NT2/D1 (cell line): ENCODE measurements at regions not wholly inside any gene's neighbourhood (a gene's known extent, or its start where the extent isn't known, plus 50 kb on each side); places are given as distances from the start of the nearest gene placed in this dataset.
A peak's percentile ranks its signal among the peaks of the same experiment; 100 is the strongest.

ENCODE experiments used
- DNase-seq: peaks from one replicate; pipeline ENCODE4 v3.0.0-alpha.2; 2011; ENCODE audit warnings: low read depth, low spot score
- H3K27me3 ChIP-seq: 2 replicates; pipeline ENCODE4 v1.6.0; 2011; ENCODE audit warnings: mild to moderate bottlenecking; ENCODE audit not compliant: insufficient read length, insufficient read depth
- H3K36me3 ChIP-seq: 2 replicates; pipeline ENCODE4 v1.6.1; 2011; ENCODE audit warnings: mild to moderate bottlenecking, low read length, mixed read lengths; ENCODE audit not compliant: insufficient read depth, insufficient read length
- H3K4me1 ChIP-seq: 2 replicates; pipeline ENCODE4 v1.5.1; 2011; ENCODE audit not compliant: insufficient read depth, insufficient read length
- H3K4me3 ChIP-seq: 2 replicates; pipeline ENCODE4 v1.5.1; 2011; ENCODE audit warnings: low read depth; ENCODE audit not compliant: insufficient read length
- H3K9ac ChIP-seq: 2 replicates; pipeline ENCODE4 v1.6.0; 2011; ENCODE audit warnings: low read depth; ENCODE audit not compliant: insufficient read length
- H3K9me3 ChIP-seq: 2 replicates; pipeline ENCODE4 v1.5.1; 2011; ENCODE audit warnings: mild to moderate bottlenecking, low read length; ENCODE audit not compliant: insufficient read depth
- SUZ12 ChIP-seq: IDR thresholded peaks from 2 replicates; pipeline ENCODE4 v1.6.1; 2011; ENCODE audit not compliant: insufficient read length, insufficient read depth; ENCODE audit errors: extremely low read depth
- YY1 ChIP-seq: IDR thresholded peaks from 2 replicates; pipeline ENCODE4 v1.6.1; 2011; ENCODE audit not compliant: insufficient read length, insufficient read depth
- ZNF274 ChIP-seq: IDR thresholded peaks from 2 replicates; pipeline ENCODE4 v1.6.1; 2011; ENCODE audit warnings: mild to moderate bottlenecking, low read depth, low read length

- Histone ChIP-seq H3K9me3 (no peaks in the 10 kb centered on the region), H3K4me1 (no peaks in the 10 kb centered on the region), H3K36me3 (no peaks in the 10 kb centered on the region), H3K9ac (no peak overlapping the region), H3K27me3 (no peaks in the 10 kb centered on the region), H3K4me3 (no peak overlapping the region)
- DNase-seq: peak; percentile 11
- TF ChIP-seq ZNF274: no peak
- no peak for TF ChIP-seq YY1
- TF ChIP-seq SUZ12: no peak
These were observed 111.0 kb upstream of the SYNPR start for GRCh38 chr3:63167113-63167512.

GRCh38 chr3:63168179-63168578 lies 109.9 kb upstream of the SYNPR start:
- TF ChIP-seq SUZ12 (no peak), ZNF274 (no peak), YY1 (no peak)
- no peaks in the 10 kb centered on the region for H3K36me3 ChIP-seq
- no peak overlapping the region for H3K4me3 ChIP-seq
- H3K9me3 ChIP-seq: no peaks in the 10 kb centered on the region
- no peak overlapping the region for H3K9ac ChIP-seq
- DNase-seq: no peak
- no peaks in the 10 kb centered on the region for H3K4me1 ChIP-seq
- H3K27me3 ChIP-seq: no peaks in the 10 kb centered on the region

- no peak overlapping the region for H3K4me3 ChIP-seq
- H3K36me3 ChIP-seq: no peaks in the 10 kb centered on the region
- H3K4me1 ChIP-seq: no peaks in the 10 kb centered on the region
- no peaks in the 10 kb centered on the region for H3K27me3 ChIP-seq
- TF ChIP-seq ZNF274 (no peak), SUZ12 (no peak), YY1 (no peak)
- DNase-seq: no peak
- peaks cover 6% of the 10 kb centered on the region; the same call in 1 of the 2 replicates for H3K9me3 ChIP-seq
- H3K9ac ChIP-seq: no peak overlapping the region
These were observed 98.1 kb upstream of the SYNPR start for GRCh38 chr3:63179862-63180522.

DNA sequence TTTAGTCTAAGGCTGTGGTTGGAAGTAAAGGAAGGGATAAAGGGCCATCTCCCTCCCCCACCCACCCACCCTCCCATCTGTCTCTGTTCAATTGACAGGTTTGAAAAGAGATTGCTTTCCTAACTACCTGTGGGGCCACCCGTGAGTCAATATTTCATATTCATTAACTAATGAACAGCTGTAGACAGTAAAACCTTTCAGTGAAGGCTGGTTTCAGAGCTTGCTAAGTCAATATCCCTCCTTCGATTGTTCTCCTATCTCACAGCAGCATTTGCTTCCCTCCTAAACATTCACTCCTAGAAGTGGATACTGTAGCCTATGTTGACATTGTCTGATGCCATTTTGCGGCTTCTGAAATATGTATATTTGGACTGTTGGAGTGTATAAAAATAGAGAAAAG lies 85.9 kb upstream of the SYNPR start:
- DNase-seq: no peak
- no peak for TF ChIP-seq YY1
- no peak for TF ChIP-seq SUZ12
- no peak for TF ChIP-seq ZNF274
- H3K4me3 ChIP-seq: no peak overlapping the region

DNA sequence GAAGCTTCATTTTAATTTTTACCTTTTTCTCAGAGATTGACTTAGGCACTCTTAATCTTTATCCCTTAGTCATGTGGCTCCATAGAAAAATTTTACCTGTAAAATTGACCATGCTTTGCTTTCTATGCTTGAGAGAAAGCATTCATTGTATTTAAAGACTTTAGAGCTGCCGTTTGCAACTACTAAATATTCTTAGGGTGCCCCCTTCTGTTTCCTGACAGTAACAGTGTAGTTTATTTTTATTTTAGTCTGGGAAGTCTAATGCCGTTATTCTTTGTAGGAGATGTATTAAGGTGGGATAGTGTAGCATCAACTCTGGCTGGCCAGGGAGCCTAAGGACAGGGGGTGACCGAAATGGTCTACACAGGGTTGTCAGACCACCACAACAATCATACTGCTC lies 84.5 kb upstream of the SYNPR start:
- TF ChIP-seq YY1 (no peak), SUZ12 (no peak), ZNF274 (no peak)
- no peak overlapping the region for H3K4me3 ChIP-seq
- DNase-seq: peak; percentile 33

More for the DNA sequence above, 85.9 kb upstream of the SYNPR start:
- Histone ChIP-seq H3K9ac (no peak overlapping the region), H3K4me1 (no peaks in the 10 kb centered on the region), H3K27me3 (no peaks in the 10 kb centered on the region), H3K9me3 (no peaks in the 10 kb centered on the region), H3K36me3 (no peaks in the 10 kb centered on the region)

GRCh38 chr3:63199606-63200005 lies 78.5 kb upstream of the SYNPR start:
- H3K9me3 ChIP-seq: no peaks in the 10 kb centered on the region
- H3K4me3 ChIP-seq: no peak overlapping the region
- no peak for DNase-seq

More for the DNA sequence above, 84.5 kb upstream of the SYNPR start:
- Histone ChIP-seq H3K9me3 (no peaks in the 10 kb centered on the region), H3K4me1 (no peaks in the 10 kb centered on the region), H3K27me3 (no peaks in the 10 kb centered on the region), H3K9ac (no peak overlapping the region), H3K36me3 (no peaks in the 10 kb centered on the region)

DNA sequence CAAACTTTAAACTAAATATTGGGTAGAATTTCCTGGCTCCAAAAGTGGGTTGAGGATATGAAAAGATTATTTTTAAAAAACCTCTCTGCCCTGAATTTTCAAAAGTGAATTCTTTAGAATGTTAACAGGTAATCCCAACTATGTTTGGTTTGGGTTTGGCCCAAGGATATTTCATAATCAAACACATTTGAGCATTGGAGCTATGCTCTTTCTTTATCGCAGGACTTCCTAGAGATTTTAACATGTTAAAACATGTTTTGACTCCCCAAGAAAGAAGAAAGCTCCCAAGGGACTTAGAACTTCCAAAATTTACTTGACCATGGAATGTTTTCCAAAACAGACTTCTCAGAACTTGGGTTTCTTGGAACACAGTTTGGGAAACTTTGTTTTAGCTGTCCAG lies 75.6 kb upstream of the SYNPR start:
- H3K27me3 ChIP-seq: no peaks in the 10 kb centered on the region
- no peak overlapping the region for H3K9ac ChIP-seq
- no peak overlapping the region for H3K4me3 ChIP-seq
- H3K36me3 ChIP-seq: no peaks in the 10 kb centered on the region
- no peaks in the 10 kb centered on the region for H3K9me3 ChIP-seq
- TF ChIP-seq SUZ12: no peak
- TF ChIP-seq YY1: no peak
- TF ChIP-seq ZNF274: no peak
- DNase-seq: no peak
- no peaks in the 10 kb centered on the region for H3K4me1 ChIP-seq

More at GRCh38 chr3:63199606-63200005, 78.5 kb upstream of the SYNPR start:
- Histone ChIP-seq H3K9ac (no peak overlapping the region), H3K4me1 (no peaks in the 10 kb centered on the region), H3K36me3 (no peaks in the 10 kb centered on the region), H3K27me3 (no peaks in the 10 kb centered on the region)
- no peak for TF ChIP-seq SUZ12
- TF ChIP-seq YY1: no peak
- TF ChIP-seq ZNF274: no peak
